Panc1 (cell line): ENCODE measurements at regions not wholly inside any gene's neighbourhood (a gene's known extent, or its start where the extent isn't known, plus 50 kb on each side); places are given as distances from the start of the nearest gene placed in this dataset.

Source experiments
- ATAC-seq: fragments of 200-7000 bp; cut with Tn5 transposase; 2 replicates; pipeline ENCODE4 v1.9.1; 2020; ENCODE audit warnings: mild to moderate bottlenecking, moderate library complexity
- BruUV-seq: library from RNA; stranded (reverse); fragments of 400-500 nt; replicated peaks from 2 replicates; lab custom pipeline; 2021; lab: Mats Ljungman, UMichigan
- CTCF ChIA-PET: fragments of 300-600 bp; sonication (Branson Sonifier 250); formaldehyde crosslinking; loops from one replicate; lab custom pipeline; 2022; ENCODE audit warnings: antibody characterized with exemption; lab: Charles Lee
- POLR2A ChIA-PET: fragments of 300-600 bp; sonication (Branson Sonifier 250); formaldehyde crosslinking; loops from one replicate; lab custom pipeline; 2022; ENCODE audit warnings: antibody characterized with exemption; lab: Charles Lee
- DNase-seq: peaks from one replicate; pipeline ENCODE4 v3.0.0-alpha.2; 2010; ENCODE audit warnings: low read depth, low spot score
- H3K27ac ChIP-seq: 2 replicates; pipeline ENCODE4 v1.5.1; 2011; ENCODE audit warnings: mild to moderate bottlenecking, low read length, inconsistent platforms
- H3K27me3 ChIP-seq: fragments of 200-500 bp; sonication (Bioruptor generic); 2 replicates; pipeline ENCODE4 v1.6.0; 2014; ENCODE audit warnings: low read length, inconsistent platforms; ENCODE audit not compliant: control insufficient read depth, insufficient read depth
- H3K36me3 ChIP-seq: fragments of 200-500 bp; sonication (Bioruptor generic); 2 replicates; pipeline ENCODE4 v1.5.1; 2014; ENCODE audit warnings: inconsistent platforms, mild to moderate bottlenecking, low read length, moderate library complexity; ENCODE audit not compliant: control insufficient read depth, insufficient read depth
- H3K4me1 ChIP-seq: 2 replicates; pipeline ENCODE4 v1.5.1; 2011; ENCODE audit warnings: inconsistent platforms, mild to moderate bottlenecking, low read length, moderate library complexity; ENCODE audit not compliant: control insufficient read depth, insufficient read depth
- H3K4me3 ChIP-seq, 2 experiments: 2 replicates each; pipeline ENCODE4 v1.5.1; 2011 to 2012; ENCODE audit warnings: low read depth in 2 of 2, low read length in 2 of 2, mild to moderate bottlenecking in 2 of 2, inconsistent platforms in 1 of 2, moderate library complexity in 1 of 2
- H3K9me3 ChIP-seq: fragments of 200-500 bp; sonication (Bioruptor generic); 2 replicates; pipeline ENCODE4 v1.5.1; 2014; ENCODE audit warnings: low read depth, mild to moderate bottlenecking, inconsistent platforms, low read length, moderate library complexity; ENCODE audit not compliant: control insufficient read depth, insufficient read depth
- POLR2AphosphoS5 ChIP-seq: IDR thresholded peaks from 2 replicates; pipeline ENCODE4 v1.6.1; 2012; ENCODE audit warnings: mild to moderate bottlenecking, low read depth, low read length, moderate library complexity
- SIN3A ChIP-seq: IDR thresholded peaks from 2 replicates; pipeline ENCODE4 v1.6.1; 2012; ENCODE audit warnings: low read depth, mild to moderate bottlenecking, low read length, moderate library complexity, borderline replicate concordance; ENCODE audit not compliant: insufficient read depth
- TCF7L2 ChIP-seq: IDR thresholded peaks from 2 replicates; pipeline ENCODE4 v1.6.1; 2011; ENCODE audit warnings: mild to moderate bottlenecking, low read depth, low read length, inconsistent platforms
- in situ Hi-C: cut with HindIII; loops from 2 replicates; pipeline ENCODE4 v1.10.0; 2016; ENCODE audit warnings: low sequenced_read_pairs, low pct_unique_long_range_greater_than_20kb
- intact Hi-C: fragments of 100-400 bp; cut with micrococcal nuclease; formaldehyde crosslinking; loops from one replicate; pipeline ENCODE4 v1.10.0; 2022; ENCODE audit not compliant: unreplicated experiment
- TF ChIP-seq, protein P1 (sequence below): fragments of 450-650 bp; IDR thresholded peaks from 2 replicates; pipeline ENCODE4 v1.5.1; 2017; ENCODE audit warnings: mild to moderate bottlenecking
- TF ChIP-seq, protein P2 (sequence below), 2 experiments: IDR thresholded peaks; 2 replicates each; pipeline ENCODE4 v1.6.1; 2011 to 2012; ENCODE audit warnings: low read depth in 2 of 2, control low read depth in 1 of 2, low read length in 1 of 2, mild to moderate bottlenecking in 1 of 2, moderate library complexity in 1 of 2; ENCODE audit not compliant: insufficient read depth in 1 of 2

DNA sequence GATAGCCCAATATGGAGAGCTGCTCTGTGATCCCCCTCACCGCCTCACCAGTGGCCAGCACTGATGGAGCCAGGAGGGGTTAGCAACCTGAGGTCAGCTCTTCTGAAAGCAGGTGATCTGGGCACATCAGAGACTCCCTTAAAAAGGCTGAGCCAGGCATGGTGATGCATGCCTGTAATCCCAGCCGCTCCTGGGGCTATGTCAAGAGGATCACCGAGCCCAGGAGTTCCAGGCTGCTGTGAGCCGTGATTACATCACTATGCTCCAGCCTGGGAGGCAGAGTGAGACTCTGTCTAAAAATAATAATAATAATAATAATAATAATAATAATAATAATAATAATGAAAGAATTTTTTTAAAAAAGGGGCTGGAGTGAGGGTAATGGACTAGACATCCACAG is 66.6 kb upstream of the HRH2 start:
- no peak for ATAC-seq
- Histone ChIP-seq H3K36me3 (no peaks in the 10 kb centered on the region), H3K27ac (no peak overlapping the region), H3K4me1 (no peaks in the 10 kb centered on the region), H3K27me3 (peaks cover 6% of the 10 kb centered on the region; the same call in 1 of the 2 replicates), H3K9me3 (no peaks in the 10 kb centered on the region), H3K4me3 (no peak overlapping the region)
- no peak for DNase-seq
- no TSS peak for BruUV-seq
- intact Hi-C loops (no loop called here), in situ Hi-C loops (no loop called here)
- TF ChIP-seq, protein P1, sequence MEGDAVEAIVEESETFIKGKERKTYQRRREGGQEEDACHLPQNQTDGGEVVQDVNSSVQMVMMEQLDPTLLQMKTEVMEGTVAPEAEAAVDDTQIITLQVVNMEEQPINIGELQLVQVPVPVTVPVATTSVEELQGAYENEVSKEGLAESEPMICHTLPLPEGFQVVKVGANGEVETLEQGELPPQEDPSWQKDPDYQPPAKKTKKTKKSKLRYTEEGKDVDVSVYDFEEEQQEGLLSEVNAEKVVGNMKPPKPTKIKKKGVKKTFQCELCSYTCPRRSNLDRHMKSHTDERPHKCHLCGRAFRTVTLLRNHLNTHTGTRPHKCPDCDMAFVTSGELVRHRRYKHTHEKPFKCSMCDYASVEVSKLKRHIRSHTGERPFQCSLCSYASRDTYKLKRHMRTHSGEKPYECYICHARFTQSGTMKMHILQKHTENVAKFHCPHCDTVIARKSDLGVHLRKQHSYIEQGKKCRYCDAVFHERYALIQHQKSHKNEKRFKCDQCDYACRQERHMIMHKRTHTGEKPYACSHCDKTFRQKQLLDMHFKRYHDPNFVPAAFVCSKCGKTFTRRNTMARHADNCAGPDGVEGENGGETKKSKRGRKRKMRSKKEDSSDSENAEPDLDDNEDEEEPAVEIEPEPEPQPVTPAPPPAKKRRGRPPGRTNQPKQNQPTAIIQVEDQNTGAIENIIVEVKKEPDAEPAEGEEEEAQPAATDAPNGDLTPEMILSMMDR, result no peak
- TF ChIP-seq SIN3A (no peak), TCF7L2 (no peak), POLR2AphosphoS5 (no peak)
- TF ChIP-seq, protein P2, sequence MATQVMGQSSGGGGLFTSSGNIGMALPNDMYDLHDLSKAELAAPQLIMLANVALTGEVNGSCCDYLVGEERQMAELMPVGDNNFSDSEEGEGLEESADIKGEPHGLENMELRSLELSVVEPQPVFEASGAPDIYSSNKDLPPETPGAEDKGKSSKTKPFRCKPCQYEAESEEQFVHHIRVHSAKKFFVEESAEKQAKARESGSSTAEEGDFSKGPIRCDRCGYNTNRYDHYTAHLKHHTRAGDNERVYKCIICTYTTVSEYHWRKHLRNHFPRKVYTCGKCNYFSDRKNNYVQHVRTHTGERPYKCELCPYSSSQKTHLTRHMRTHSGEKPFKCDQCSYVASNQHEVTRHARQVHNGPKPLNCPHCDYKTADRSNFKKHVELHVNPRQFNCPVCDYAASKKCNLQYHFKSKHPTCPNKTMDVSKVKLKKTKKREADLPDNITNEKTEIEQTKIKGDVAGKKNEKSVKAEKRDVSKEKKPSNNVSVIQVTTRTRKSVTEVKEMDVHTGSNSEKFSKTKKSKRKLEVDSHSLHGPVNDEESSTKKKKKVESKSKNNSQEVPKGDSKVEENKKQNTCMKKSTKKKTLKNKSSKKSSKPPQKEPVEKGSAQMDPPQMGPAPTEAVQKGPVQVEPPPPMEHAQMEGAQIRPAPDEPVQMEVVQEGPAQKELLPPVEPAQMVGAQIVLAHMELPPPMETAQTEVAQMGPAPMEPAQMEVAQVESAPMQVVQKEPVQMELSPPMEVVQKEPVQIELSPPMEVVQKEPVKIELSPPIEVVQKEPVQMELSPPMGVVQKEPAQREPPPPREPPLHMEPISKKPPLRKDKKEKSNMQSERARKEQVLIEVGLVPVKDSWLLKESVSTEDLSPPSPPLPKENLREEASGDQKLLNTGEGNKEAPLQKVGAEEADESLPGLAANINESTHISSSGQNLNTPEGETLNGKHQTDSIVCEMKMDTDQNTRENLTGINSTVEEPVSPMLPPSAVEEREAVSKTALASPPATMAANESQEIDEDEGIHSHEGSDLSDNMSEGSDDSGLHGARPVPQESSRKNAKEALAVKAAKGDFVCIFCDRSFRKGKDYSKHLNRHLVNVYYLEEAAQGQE (IDR thresholded peaks at IDR 0.05; ENCODE audit: insufficient read depth in 1 of 2, low read depth in 2 of 2, low read length in 1 of 2), result no peak
- CTCF ChIA-PET, result no interaction called here
- POLR2A ChIA-PET, result no interaction called here

DNA sequence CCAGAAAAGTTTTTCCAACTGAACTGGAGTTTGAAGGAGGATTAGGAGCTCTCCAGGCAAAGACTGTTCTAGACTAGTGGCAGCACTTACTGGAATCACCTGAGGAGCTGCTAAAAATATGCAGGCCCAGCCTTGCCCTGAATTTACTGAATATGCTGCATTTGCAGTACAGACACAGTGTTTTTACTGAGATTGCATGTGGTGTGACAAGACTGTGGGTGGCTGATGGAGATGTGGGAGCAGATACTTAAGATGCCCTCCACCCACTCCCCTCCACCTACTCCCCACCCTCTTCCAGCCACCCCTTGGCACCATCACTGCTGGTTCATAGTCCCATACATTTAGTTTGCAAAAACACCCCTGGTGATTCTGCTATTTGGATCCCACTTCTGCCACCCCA is 64.1 kb upstream of the HRH2 start:
- no peak overlapping the region for H3K4me3 ChIP-seq
- intact Hi-C loops (no loop called here), in situ Hi-C loops (no loop called here)
- DNase-seq (no peak), ATAC-seq (no peak)
- H3K36me3 ChIP-seq, result no peaks in the 10 kb centered on the region
- no peaks in the 10 kb centered on the region for H3K9me3 ChIP-seq
- POLR2A ChIA-PET, result no interaction called here
- H3K27me3 ChIP-seq, result peaks cover 4% of the 10 kb centered on the region; the same call in 1 of the 2 replicates
- no TSS peak for BruUV-seq
- CTCF ChIA-PET, result no interaction called here
- no peak for TF ChIP-seq TCF7L2
- TF ChIP-seq POLR2AphosphoS5, result no peak
- TF ChIP-seq, protein P1, result no peak
- TF ChIP-seq SIN3A, result no peak
- no peaks in the 10 kb centered on the region for H3K4me1 ChIP-seq
- H3K27ac ChIP-seq, result no peak overlapping the region
